Sigmoid colon (tissue), 6 donors: ENCODE measurements at regions not wholly inside any gene's neighbourhood (a gene's known extent, or its start where the extent isn't known, plus 50 kb on each side); places are given as distances from the start of the nearest gene placed in this dataset.

ENCODE experiments used
- DNase-seq: peaks from one replicate; pipeline ENCODE4 v3.0.0-alpha.2; 2019
- H3K27ac ChIP-seq, 4 donors: fragments of 200-600 bp; sonication (generic); one replicate each; pipeline ENCODE4 v1.5.1; 2016 to 2019; ENCODE audit warnings: mild to moderate bottlenecking in 1 of 4
- H3K27me3 ChIP-seq, 3 donors: fragments of 200-600 bp; sonication (generic); one replicate each; pipeline ENCODE4 v1.5.1; 2019; ENCODE audit warnings: mild to moderate bottlenecking in 1 of 3
- H3K36me3 ChIP-seq, 4 donors: fragments of 200-600 bp; sonication (generic); one replicate each; pipeline ENCODE4 v1.5.1; 2016 to 2019
- H3K4me1 ChIP-seq, 4 donors: fragments of 200-600 bp; sonication (generic); one replicate each; pipeline ENCODE4 v1.5.1; 2017 to 2019
- H3K4me3 ChIP-seq, 4 donors: fragments of 200-600 bp; sonication (generic); one replicate each; pipeline ENCODE4 v1.5.1; 2017 to 2019; ENCODE audit warnings: mild to moderate bottlenecking in 2 of 4, moderate library complexity in 1 of 4
- H3K9me3 ChIP-seq, 4 donors: fragments of 200-600 bp in 3 of 4; sonication (generic) in 3 of 4; one replicate each; pipeline versions ENCODE4 v1.5.1 to v1.6.1; 2013 to 2019
- EP300 ChIP-seq, 4 donors: sonication (generic); formaldehyde crosslinking; IDR thresholded peaks; one replicate each; pipeline ENCODE4 v1.6.1; 2017; ENCODE audit warnings: antibody characterized with exemption in 4 of 4
- POLR2A ChIP-seq, 2 donors: fragments of 450-650 bp; IDR thresholded peaks; one replicate each; pipeline ENCODE4 v1.6.1; 2016; ENCODE audit warnings: antibody characterized with exemption in 2 of 2, mild to moderate bottlenecking in 2 of 2, moderate library complexity in 2 of 2
- POLR2AphosphoS5 ChIP-seq, 4 donors: sonication (generic); formaldehyde crosslinking; IDR thresholded peaks; one replicate each; pipeline ENCODE4 v1.6.1; 2017; ENCODE audit warnings: antibody characterized with exemption in 4 of 4
- WGBS, 2 donors: extraction: QIAGEN DNeasy Blood & Tissue Kit; methylation state at CpG; one replicate each; pipeline ENCODE4 v1.1.7; 2013; 5-methylcytosine and 5-hydroxymethylcytosine counted together
- intact Hi-C: fragments of 100-400 bp; cut with DNase I; formaldehyde crosslinking; loops from one replicate; pipeline ENCODE4 v1.15.1; 2023
- TF ChIP-seq, protein P1 (sequence below), 4 experiments: fragments of 450-650 bp in 3 of 4; fragments of 200-600 bp in 1 of 4; IDR thresholded peaks; one replicate each; pipeline ENCODE4 v1.5.1; 2016 to 2019; ENCODE audit warnings: antibody characterized with exemption in 4 of 4, mild to moderate bottlenecking in 3 of 4, moderate library complexity in 2 of 4
- donor health status: healthy with polysubstance abuse.
- donor health status: healthy.

DNA sequence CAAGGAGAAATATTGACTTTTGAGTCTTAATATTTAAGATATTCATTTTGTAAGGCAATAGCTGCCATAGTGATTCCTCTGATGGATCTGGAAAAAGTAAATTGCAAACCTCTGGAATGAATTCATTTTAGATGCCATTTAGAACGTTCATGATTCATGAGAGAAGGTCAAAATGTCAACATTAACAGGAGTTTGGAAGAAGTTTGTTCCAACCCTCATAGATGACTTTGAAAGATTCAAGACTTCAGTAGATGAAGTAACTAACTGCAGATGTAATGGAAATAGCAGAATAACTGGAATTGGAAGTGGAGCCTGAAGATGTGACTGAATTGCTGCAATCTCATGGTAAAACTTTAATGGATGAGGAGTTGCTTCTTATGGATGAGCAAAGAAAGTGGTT lies 100.9 kb upstream of the CCN2 start:
- Histone ChIP-seq H3K9me3 (no peaks in the 10 kb centered on the region), H3K27ac (no peak overlapping the region), H3K4me1 (no peaks in the 10 kb centered on the region), H3K36me3 (no peaks in the 10 kb centered on the region), H3K4me3 (no peak overlapping the region), H3K27me3 (no peaks in the 10 kb centered on the region)
- TF ChIP-seq POLR2A (IDR thresholded peaks at IDR 0.05) = no peak
- no peak for TF ChIP-seq POLR2AphosphoS5 (IDR thresholded peaks at IDR 0.05)
- no peak for TF ChIP-seq EP300 (IDR thresholded peaks at IDR 0.05)
- TF ChIP-seq, protein P1, sequence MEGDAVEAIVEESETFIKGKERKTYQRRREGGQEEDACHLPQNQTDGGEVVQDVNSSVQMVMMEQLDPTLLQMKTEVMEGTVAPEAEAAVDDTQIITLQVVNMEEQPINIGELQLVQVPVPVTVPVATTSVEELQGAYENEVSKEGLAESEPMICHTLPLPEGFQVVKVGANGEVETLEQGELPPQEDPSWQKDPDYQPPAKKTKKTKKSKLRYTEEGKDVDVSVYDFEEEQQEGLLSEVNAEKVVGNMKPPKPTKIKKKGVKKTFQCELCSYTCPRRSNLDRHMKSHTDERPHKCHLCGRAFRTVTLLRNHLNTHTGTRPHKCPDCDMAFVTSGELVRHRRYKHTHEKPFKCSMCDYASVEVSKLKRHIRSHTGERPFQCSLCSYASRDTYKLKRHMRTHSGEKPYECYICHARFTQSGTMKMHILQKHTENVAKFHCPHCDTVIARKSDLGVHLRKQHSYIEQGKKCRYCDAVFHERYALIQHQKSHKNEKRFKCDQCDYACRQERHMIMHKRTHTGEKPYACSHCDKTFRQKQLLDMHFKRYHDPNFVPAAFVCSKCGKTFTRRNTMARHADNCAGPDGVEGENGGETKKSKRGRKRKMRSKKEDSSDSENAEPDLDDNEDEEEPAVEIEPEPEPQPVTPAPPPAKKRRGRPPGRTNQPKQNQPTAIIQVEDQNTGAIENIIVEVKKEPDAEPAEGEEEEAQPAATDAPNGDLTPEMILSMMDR (IDR thresholded peaks at IDR 0.05) = no peak
- intact Hi-C loops = no loop called here
- DNase-seq = no peak
- WGBS, 2 donors = 63 to 68% methylated on average over 1 of the region's 1 CpG

DNA sequence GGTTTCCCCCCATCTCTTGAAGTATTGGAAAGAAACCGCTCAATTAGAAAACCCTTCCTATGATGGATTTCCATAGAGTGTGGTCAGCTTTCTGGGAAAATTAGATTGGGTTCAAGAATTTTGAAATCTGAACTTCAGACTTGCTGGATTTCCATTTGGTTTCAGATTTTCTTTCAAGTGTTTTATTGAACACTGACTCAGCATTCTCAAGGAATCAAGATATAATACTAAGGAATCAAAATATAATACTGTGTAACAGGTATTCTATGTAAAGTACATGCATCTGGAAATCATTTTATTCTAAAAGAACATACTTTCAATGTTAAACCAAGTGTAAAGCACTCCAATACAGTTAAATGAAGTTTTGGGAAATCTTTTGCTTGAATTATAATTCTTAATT lies 94.7 kb upstream of the CCN2 start:
- intact Hi-C loops = no loop called here
- H3K9me3 ChIP-seq = no peaks in the 10 kb centered on the region
- 92 to 99% methylated on average over 1 of the region's 1 CpG for WGBS, 2 donors
- no peaks in the 10 kb centered on the region for H3K27me3 ChIP-seq
- TF ChIP-seq EP300 (IDR thresholded peaks at IDR 0.05) = no peak
- TF ChIP-seq, protein P1 (IDR thresholded peaks at IDR 0.05) = no peak
- TF ChIP-seq POLR2A (IDR thresholded peaks at IDR 0.05) = no peak
- no peak for TF ChIP-seq POLR2AphosphoS5 (IDR thresholded peaks at IDR 0.05)
- no peak for DNase-seq
- no peak overlapping the region for H3K4me3 ChIP-seq
- H3K27ac ChIP-seq = no peak overlapping the region
- H3K4me1 ChIP-seq = no peaks in the 10 kb centered on the region
- no peaks in the 10 kb centered on the region for H3K36me3 ChIP-seq

DNA sequence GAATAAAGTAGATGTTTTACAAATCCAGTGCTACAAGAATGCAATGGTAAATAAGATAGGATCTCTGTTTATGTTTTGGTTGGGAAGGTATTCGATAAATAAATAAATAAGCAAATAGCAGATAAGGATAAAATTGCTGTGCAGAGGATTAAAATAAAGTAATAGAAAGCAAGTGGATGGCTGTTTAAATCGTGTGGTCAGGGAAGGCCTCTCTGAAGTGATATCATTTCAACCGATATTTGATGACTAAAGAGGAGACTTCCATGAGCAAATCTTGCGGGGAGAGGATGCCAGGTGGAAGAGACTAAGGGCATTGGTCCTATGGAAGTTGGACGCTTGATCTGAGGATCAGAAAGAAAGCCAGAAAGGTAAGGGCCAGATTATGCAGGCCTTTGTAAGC lies 92.0 kb upstream of the CCN2 start:
- Histone ChIP-seq H3K36me3 (no peaks in the 10 kb centered on the region), H3K4me1 (no peaks in the 10 kb centered on the region), H3K27me3 (no peaks in the 10 kb centered on the region), H3K27ac (no peak overlapping the region), H3K4me3 (no peak overlapping the region), H3K9me3 (no peaks in the 10 kb centered on the region)
- intact Hi-C loops = no loop called here
- no peak for DNase-seq
- WGBS, 2 donors = 84 to 91% methylated on average over 5 of the region's 5 CpGs
- TF ChIP-seq, protein P1 (IDR thresholded peaks at IDR 0.05) = no peak
- TF ChIP-seq POLR2A (IDR thresholded peaks at IDR 0.05) = no peak
- TF ChIP-seq POLR2AphosphoS5 (IDR thresholded peaks at IDR 0.05) = no peak
- no peak for TF ChIP-seq EP300 (IDR thresholded peaks at IDR 0.05)

DNA sequence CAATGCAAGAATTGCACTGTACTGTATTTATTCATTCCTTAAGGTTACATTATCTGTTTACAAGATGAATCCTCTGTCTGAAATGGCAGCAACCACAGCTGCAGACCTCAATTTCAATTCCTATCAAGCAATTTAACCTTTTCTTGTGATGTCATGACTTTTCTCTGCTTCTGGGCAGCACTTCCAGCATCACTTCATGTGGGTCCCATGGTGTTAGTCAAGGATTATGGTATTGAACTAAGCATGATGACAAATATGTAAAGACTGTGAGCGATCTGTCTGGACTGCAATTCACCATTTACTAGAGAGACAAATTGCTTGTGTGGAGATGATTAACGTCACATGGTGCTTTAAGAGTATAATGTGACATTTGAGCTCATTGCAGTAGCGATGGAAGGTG lies 90.5 kb upstream of the CCN2 start:
- TF ChIP-seq POLR2A (IDR thresholded peaks at IDR 0.05) (no peak), POLR2AphosphoS5 (IDR thresholded peaks at IDR 0.05) (no peak), EP300 (IDR thresholded peaks at IDR 0.05) (no peak)
- TF ChIP-seq, protein P1 (IDR thresholded peaks at IDR 0.05) = no peak
- DNase-seq = no peak
- 93 to 94% methylated on average over 3 of the region's 3 CpGs for WGBS, 2 donors
- no peaks in the 10 kb centered on the region for H3K27me3 ChIP-seq
- H3K27ac ChIP-seq = no peak overlapping the region
- H3K4me1 ChIP-seq = no peaks in the 10 kb centered on the region
- intact Hi-C loops = no loop called here
- no peaks in the 10 kb centered on the region for H3K9me3 ChIP-seq
- H3K4me3 ChIP-seq = no peak overlapping the region
- H3K36me3 ChIP-seq = no peaks in the 10 kb centered on the region

DNA sequence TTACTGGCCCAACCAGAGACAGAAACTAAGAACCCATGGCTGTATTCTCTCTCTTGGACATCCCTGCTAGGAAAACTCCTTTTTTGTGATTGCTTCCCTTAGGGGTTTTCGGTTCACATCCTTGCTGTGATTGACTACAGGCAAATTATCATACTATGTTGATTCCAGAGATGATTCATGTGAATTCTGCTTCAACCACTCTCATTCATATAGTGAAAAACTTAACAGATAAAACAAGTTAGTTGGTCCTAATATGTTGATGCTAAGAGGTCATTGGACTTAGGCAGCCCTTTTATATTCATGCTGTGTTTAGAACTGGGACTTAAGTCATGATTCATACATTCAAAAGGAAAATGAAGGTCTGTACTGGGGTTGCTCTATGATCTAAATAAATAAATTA lies 76.9 kb upstream of the CCN2 start:
- TF ChIP-seq POLR2AphosphoS5 (IDR thresholded peaks at IDR 0.05) = no peak
- TF ChIP-seq POLR2A (IDR thresholded peaks at IDR 0.05) = no peak
- TF ChIP-seq, protein P1 (IDR thresholded peaks at IDR 0.05) = no peak
- no peak for TF ChIP-seq EP300 (IDR thresholded peaks at IDR 0.05)
- H3K9me3 ChIP-seq = no peaks in the 10 kb centered on the region
- H3K36me3 ChIP-seq = no peaks in the 10 kb centered on the region
- no peak for DNase-seq
- H3K4me3 ChIP-seq = no peak overlapping the region
- H3K4me1 ChIP-seq = peaks cover 0 to 7% (median 2%) of the 10 kb centered on the region in 4 donors
- no peak overlapping the region for H3K27ac ChIP-seq
- intact Hi-C loops = no loop called here
- H3K27me3 ChIP-seq = no peaks in the 10 kb centered on the region
- 88 to 95% methylated on average over 1 of the region's 1 CpG for WGBS, 2 donors
